ENCODE measurements at regions not wholly inside any gene's neighbourhood (a gene's known extent, or its start where the extent isn't known, plus 50 kb on each side); places are given as distances from the start of the nearest gene placed in this dataset.

GRCh38 chr1:34418166-34418565, 241.5 kb downstream of the C1orf94 start:
- TF ChIP-seq POLR2A (IDR thresholded peaks at IDR 0.05) (no peak), CTCF (IDR thresholded peaks at IDR 0.05 in 8 of 11, conservative IDR thresholded peaks at IDR 0.05 in 3 of 11) (no peak)
